HCT116 (cell line): ENCODE measurements at regions not wholly inside any gene's neighbourhood (a gene's known extent, or its start where the extent isn't known, plus 50 kb on each side); places are given as distances from the start of the nearest gene placed in this dataset.

Experiments used
- ATAC-seq: fragments of 200-7000 bp; cut with Tn5 transposase; 2 replicates; pipeline ENCODE4 v1.9.1; 2020; ENCODE audit warnings: mild to moderate bottlenecking, moderate library complexity
- BruUV-seq: library from RNA; stranded (reverse); fragments of 400-500 nt; replicated peaks from 2 replicates; lab custom pipeline; 2021; lab: Mats Ljungman, UMichigan
- CTCF ChIA-PET: fragments of 300-600 bp; sonication (Branson Sonifier 250); formaldehyde crosslinking; loops from one replicate; lab custom pipeline; 2021; ENCODE audit warnings: antibody characterized with exemption; lab: Charles Lee
- POLR2A ChIA-PET: fragments of 300-600, 350-600 bp; sonication (Branson Sonifier 250); formaldehyde crosslinking; loops from one replicate; lab custom pipeline; 2021; ENCODE audit warnings: antibody characterized with exemption; lab: Charles Lee
- RAD21 ChIA-PET, 2 experiments: fragments of 300-600 bp; sonication (Branson Sonifier 250); formaldehyde crosslinking; loops; one replicate each; lab custom pipeline; 2023; ENCODE audit warnings: low total read pairs in 2 of 2; ENCODE audit not compliant: uncharacterized antibody in 2 of 2, unreplicated experiment in 2 of 2, low non-redundant PET in 1 of 2; lab: Charles Lee
- DNase-seq: peaks from one replicate; pipeline ENCODE4 v3.0.0-alpha.2; 2010; ENCODE audit warnings: low read depth, low spot score
- H2AFZ ChIP-seq: fragments of 200-600 bp; shearing (Covaris generic), sonication (generic); 2 replicates; pipeline ENCODE4 v1.6.1; 2017; ENCODE audit warnings: low read depth, mixed run types, mixed read lengths, antibody characterized with exemption, low read length; ENCODE audit not compliant: poor library complexity, severe bottlenecking
- H3K27ac ChIP-seq: 2 replicates; pipeline ENCODE4 v1.5.1; 2012; ENCODE audit warnings: low read depth, low read length
- H3K27me3 ChIP-seq: fragments of 200-600 bp; sonication (generic); 2 replicates; pipeline ENCODE4 v1.6.1; 2016; ENCODE audit warnings: mixed run types, low read length, mixed read lengths; ENCODE audit not compliant: insufficient read depth
- H3K36me3 ChIP-seq, 2 experiments: fragments of 200-500 bp in 1 of 2; fragments of 200-600 bp in 1 of 2; sonication (Bioruptor generic) in 1 of 2; sonication (generic) in 1 of 2; 2 replicates each; pipeline versions ENCODE4 v1.5.1 to v1.6.1; 2014 to 2016; ENCODE audit warnings: low read length in 2 of 2, inconsistent platforms in 1 of 2, mixed read lengths in 1 of 2, mixed run types in 1 of 2; ENCODE audit not compliant: insufficient read depth in 2 of 2, control insufficient read depth in 1 of 2
- H3K4me1 ChIP-seq, 2 experiments: fragments of 200-600 bp in 1 of 2; sonication (generic) in 1 of 2; 2 replicates each; pipeline versions ENCODE4 v1.5.1 to v1.6.1; 2012 to 2017; ENCODE audit warnings: low read length in 2 of 2, inconsistent platforms in 1 of 2, mild to moderate bottlenecking in 1 of 2, mixed read lengths in 1 of 2, mixed run types in 1 of 2, moderate library complexity in 1 of 2; ENCODE audit not compliant: insufficient read depth in 2 of 2, control insufficient read depth in 1 of 2
- H3K4me2 ChIP-seq: fragments of 200-600 bp; sonication (generic); 2 replicates; pipeline ENCODE4 v1.6.1; 2017; ENCODE audit warnings: mixed run types, low read length, mixed read lengths
- H3K4me3 ChIP-seq, 2 experiments: fragments of 200-600 bp in 1 of 2; sonication (generic) in 1 of 2; replicated peaks in 1 of 2; 2 replicates each; pipeline ENCODE4 v1.5.1; 2011 to 2016; ENCODE audit warnings: low read length in 2 of 2, control low read depth in 1 of 2, low read depth in 1 of 2, mild to moderate bottlenecking in 1 of 2, mixed read lengths in 1 of 2, mixed run types in 1 of 2
- H3K79me2 ChIP-seq: fragments of 200-600 bp; sonication (generic); 2 replicates; pipeline ENCODE4 v1.6.1; 2017; ENCODE audit warnings: mild to moderate bottlenecking, mixed run types, low read length, moderate library complexity, mixed read lengths; ENCODE audit not compliant: insufficient read depth
- H3K9ac ChIP-seq: fragments of 200-600 bp; sonication (generic); 2 replicates; pipeline ENCODE4 v1.6.1; 2016; ENCODE audit warnings: low read length, mixed read lengths
- H3K9me2 ChIP-seq: fragments of 200-600 bp; sonication (generic), shearing (Covaris generic); 2 replicates; pipeline ENCODE4 v1.6.1; 2017; ENCODE audit warnings: mixed run types, mild to moderate bottlenecking, moderate library complexity; ENCODE audit not compliant: insufficient read depth
- H3K9me3 ChIP-seq, 2 experiments: fragments of 200-500 bp in 1 of 2; fragments of 200-600 bp in 1 of 2; sonication (Bioruptor generic) in 1 of 2; sonication (generic) in 1 of 2; 2 replicates each; pipeline ENCODE4 v1.6.1; 2014 to 2017; ENCODE audit warnings: low read length in 2 of 2, mixed read lengths in 2 of 2, inconsistent platforms in 1 of 2, low read depth in 1 of 2, mild to moderate bottlenecking in 1 of 2, mixed run types in 1 of 2, moderate library complexity in 1 of 2; ENCODE audit not compliant: control insufficient read depth in 1 of 2, insufficient read depth in 1 of 2
- H4K20me1 ChIP-seq: fragments of 200-600 bp; sonication (generic), shearing (Covaris generic); 2 replicates; pipeline ENCODE4 v1.6.1; 2017; ENCODE audit warnings: mixed run types, mild to moderate bottlenecking, moderate library complexity; ENCODE audit not compliant: insufficient read depth
- CBX3 ChIP-seq: IDR thresholded peaks from 2 replicates; pipeline ENCODE4 v1.6.1; 2012; ENCODE audit warnings: low read depth
- EGR1 ChIP-seq: IDR thresholded peaks from 2 replicates; pipeline ENCODE4 v1.6.1; 2012; ENCODE audit warnings: low read depth
- ELF1 ChIP-seq: IDR thresholded peaks from 2 replicates; pipeline ENCODE4 v1.6.1; 2012; ENCODE audit warnings: low read depth, borderline replicate concordance
- EZH2 ChIP-seq: fragments of 200-600 bp; sonication (generic); IDR thresholded peaks from 2 replicates; pipeline ENCODE4 v1.6.1; 2017; ENCODE audit warnings: antibody characterized with exemption, mixed run types
- EZH2phosphoT487 ChIP-seq: fragments of 200-600 bp; IDR thresholded peaks from 2 replicates; pipeline ENCODE4 v1.6.1; 2018; ENCODE audit warnings: antibody characterized with exemption, borderline replicate concordance
- FOSL1 ChIP-seq: IDR thresholded peaks from 2 replicates; pipeline ENCODE4 v1.6.1; 2012; ENCODE audit warnings: low read depth
- JUND ChIP-seq: IDR thresholded peaks from 2 replicates; pipeline ENCODE4 v1.6.1; 2012
- POLR2AphosphoS5 ChIP-seq: IDR thresholded peaks from 2 replicates; pipeline ENCODE4 v1.6.1; 2011; ENCODE audit warnings: mild to moderate bottlenecking, low read depth, low read length, moderate library complexity
- RAD21 ChIP-seq: IDR thresholded peaks from 2 replicates; pipeline ENCODE4 v1.6.1; 2012; ENCODE audit warnings: low read depth, mild to moderate bottlenecking
- REST ChIP-seq: IDR thresholded peaks from 2 replicates; pipeline ENCODE4 v1.6.1; 2012; ENCODE audit warnings: low read depth
- SIN3A ChIP-seq: IDR thresholded peaks from 2 replicates; pipeline ENCODE4 v1.6.1; 2012; ENCODE audit warnings: low read depth
- SP1 ChIP-seq: IDR thresholded peaks from 2 replicates; pipeline ENCODE4 v1.6.1; 2012; ENCODE audit warnings: low read depth
- TCF7L2 ChIP-seq: IDR thresholded peaks from 2 replicates; pipeline ENCODE4 v1.7.0; 2011; ENCODE audit warnings: borderline replicate concordance, inconsistent platforms; ENCODE audit not compliant: insufficient read depth, insufficient read length; ENCODE audit errors: extremely low read depth
- YY1 ChIP-seq: IDR thresholded peaks from 2 replicates; pipeline ENCODE4 v1.6.1; 2011; ENCODE audit warnings: low read length, low read depth, moderate library complexity, mild to moderate bottlenecking; ENCODE audit not compliant: insufficient replicate concordance; ENCODE audit errors: extremely low read depth
- ZFX ChIP-seq: fragments of 450-650 bp; IDR thresholded peaks from 2 replicates; pipeline ENCODE4 v1.6.1; 2017
- ZNF274 ChIP-seq: fragments of 200-500 bp; sonication (Bioruptor generic); IDR thresholded peaks from 2 replicates; pipeline ENCODE4 v1.6.1; 2014; ENCODE audit warnings: mild to moderate bottlenecking, low read depth, low read length, inconsistent platforms
- intact Hi-C: fragments of 100-400 bp; cut with micrococcal nuclease; formaldehyde crosslinking; loops from 2 replicates; pipeline ENCODE4 v1.10.0; 2022
- TF ChIP-seq, protein P1 (sequence below): IDR thresholded peaks from 2 replicates; pipeline ENCODE4 v1.6.1; 2012
- TF ChIP-seq, protein P2 (sequence below), 3 experiments: fragments of 200-600 bp in 1 of 3; sonication (generic) in 1 of 3; IDR thresholded peaks in 2 of 3; conservative IDR thresholded peaks in 1 of 3; 2 replicates each; pipeline ENCODE4 v1.5.1; 2012 to 2017; ENCODE audit warnings: low read depth in 2 of 3, low read length in 2 of 3, antibody characterized with exemption in 1 of 3, borderline replicate concordance in 1 of 3, control low read depth in 1 of 3, mild to moderate bottlenecking in 1 of 3, mixed read lengths in 1 of 3, mixed run types in 1 of 3, moderate library complexity in 1 of 3; ENCODE audit not compliant: insufficient read depth in 1 of 3
- TF ChIP-seq, protein P3 (sequence below): IDR thresholded peaks from 2 replicates; pipeline ENCODE4 v1.6.1; 2012

DNA sequence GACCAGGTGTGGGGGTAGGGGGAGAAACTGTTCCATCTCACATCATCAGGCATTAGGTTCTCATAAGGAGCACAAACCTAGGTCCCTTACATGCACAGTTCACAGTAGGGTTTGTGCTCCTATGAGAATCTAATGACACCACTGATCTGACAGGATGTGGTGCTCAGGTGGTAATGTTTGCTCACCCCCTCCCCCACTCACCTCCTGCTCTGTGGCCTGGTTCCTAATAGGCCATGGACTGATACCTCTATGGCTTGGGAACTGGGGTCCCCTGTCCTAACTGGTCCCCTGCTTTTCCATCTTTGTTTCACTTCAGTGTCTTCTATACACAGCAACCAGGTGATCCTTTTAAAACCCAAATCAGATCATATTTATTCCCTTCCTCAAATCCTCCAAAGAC, 267.8 kb downstream of the TNS1 start:
- Histone ChIP-seq H3K4me2 (no peak overlapping the region), H2AFZ (no peak overlapping the region), H3K79me2 (no peaks in the 10 kb centered on the region)
- RAD21 ChIA-PET = no interaction called here
- no peak for DNase-seq
- POLR2A ChIA-PET = no interaction called here
- BruUV-seq = no TSS peak
- intact Hi-C loops = no loop called here
- TF ChIP-seq CBX3 = no peak
- no peak for TF ChIP-seq SP1
- TF ChIP-seq JUND = no peak
- TF ChIP-seq EGR1 = no peak
- no peak for TF ChIP-seq RAD21
- no peak for TF ChIP-seq REST
- TF ChIP-seq, protein P1, sequence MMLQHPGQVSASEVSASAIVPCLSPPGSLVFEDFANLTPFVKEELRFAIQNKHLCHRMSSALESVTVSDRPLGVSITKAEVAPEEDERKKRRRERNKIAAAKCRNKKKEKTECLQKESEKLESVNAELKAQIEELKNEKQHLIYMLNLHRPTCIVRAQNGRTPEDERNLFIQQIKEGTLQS = no peak
- TF ChIP-seq ZNF274 = no peak
- TF ChIP-seq ELF1 = no peak
- TF ChIP-seq TCF7L2 = no peak
- no peak for TF ChIP-seq EZH2phosphoT487
- TF ChIP-seq, protein P2, sequence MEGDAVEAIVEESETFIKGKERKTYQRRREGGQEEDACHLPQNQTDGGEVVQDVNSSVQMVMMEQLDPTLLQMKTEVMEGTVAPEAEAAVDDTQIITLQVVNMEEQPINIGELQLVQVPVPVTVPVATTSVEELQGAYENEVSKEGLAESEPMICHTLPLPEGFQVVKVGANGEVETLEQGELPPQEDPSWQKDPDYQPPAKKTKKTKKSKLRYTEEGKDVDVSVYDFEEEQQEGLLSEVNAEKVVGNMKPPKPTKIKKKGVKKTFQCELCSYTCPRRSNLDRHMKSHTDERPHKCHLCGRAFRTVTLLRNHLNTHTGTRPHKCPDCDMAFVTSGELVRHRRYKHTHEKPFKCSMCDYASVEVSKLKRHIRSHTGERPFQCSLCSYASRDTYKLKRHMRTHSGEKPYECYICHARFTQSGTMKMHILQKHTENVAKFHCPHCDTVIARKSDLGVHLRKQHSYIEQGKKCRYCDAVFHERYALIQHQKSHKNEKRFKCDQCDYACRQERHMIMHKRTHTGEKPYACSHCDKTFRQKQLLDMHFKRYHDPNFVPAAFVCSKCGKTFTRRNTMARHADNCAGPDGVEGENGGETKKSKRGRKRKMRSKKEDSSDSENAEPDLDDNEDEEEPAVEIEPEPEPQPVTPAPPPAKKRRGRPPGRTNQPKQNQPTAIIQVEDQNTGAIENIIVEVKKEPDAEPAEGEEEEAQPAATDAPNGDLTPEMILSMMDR (IDR thresholded peaks at IDR 0.05 in 2 of 3, conservative IDR thresholded peaks at IDR 0.05 in 1 of 3; ENCODE audit: borderline replicate concordance in 1 of 3, insufficient read depth in 1 of 3, low read depth in 2 of 3, low read length in 2 of 3) = no peak
- TF ChIP-seq, protein P3, sequence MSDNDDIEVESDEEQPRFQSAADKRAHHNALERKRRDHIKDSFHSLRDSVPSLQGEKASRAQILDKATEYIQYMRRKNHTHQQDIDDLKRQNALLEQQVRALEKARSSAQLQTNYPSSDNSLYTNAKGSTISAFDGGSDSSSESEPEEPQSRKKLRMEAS = no peak
- no peak for TF ChIP-seq FOSL1
- no peak for TF ChIP-seq EZH2
- no peak for TF ChIP-seq ZFX
- TF ChIP-seq SIN3A = no peak
- no peak for TF ChIP-seq YY1
- no peak for TF ChIP-seq POLR2AphosphoS5
- TF ChIP-seq, all 23 proteins: peak for 0
- H3K9me2 ChIP-seq = no peaks in the 10 kb centered on the region
- H3K4me1 ChIP-seq = no peaks in the 10 kb centered on the region
- H3K27me3 ChIP-seq = peaks cover 37% of the 10 kb centered on the region
- no peaks in the 10 kb centered on the region for H4K20me1 ChIP-seq
- H3K9ac ChIP-seq = no peak overlapping the region
- H3K9me3 ChIP-seq = no peaks in the 10 kb centered on the region
- CTCF ChIA-PET = no interaction called here
- ATAC-seq = no peak
- H3K4me3 ChIP-seq = no peak overlapping the region
- H3K36me3 ChIP-seq = no peaks in the 10 kb centered on the region
- no peak overlapping the region for H3K27ac ChIP-seq
